Endothelial cell of umbilical vein (primary cell): ENCODE measurements at regions not wholly inside any gene's neighbourhood (a gene's known extent, or its start where the extent isn't known, plus 50 kb on each side); places are given as distances from the start of the nearest gene placed in this dataset.

Experiments used
- BruUV-seq: library from RNA; stranded (reverse); fragments of 400-500 nt; replicated peaks from 2 replicates; lab custom pipeline; 2021; lab: Mats Ljungman, UMichigan
- CTCF ChIA-PET: fragments of 300-600, 350-600 bp; sonication (Branson Sonifier 250); formaldehyde crosslinking; loops from one replicate; lab custom pipeline; 2021; ENCODE audit warnings: antibody characterized with exemption, inconsistent platforms; lab: Charles Lee
- POLR2A ChIA-PET: fragments of 300-600, 350-600 bp; sonication (Branson Sonifier 250); formaldehyde crosslinking; loops from one replicate; lab custom pipeline; 2021; ENCODE audit warnings: antibody characterized with exemption, inconsistent platforms; lab: Charles Lee
- DNase-seq: peaks from one replicate; pipeline ENCODE4 v3.0.0-alpha.2; 2011; ENCODE audit warnings: low read depth, low spot score
- FAIRE-seq: peaks from 2 replicates; lab custom pipeline; 2011; peaks lifted over from hg19 to GRCh38; lab: Jason Lieb, UNC
- H2AFZ ChIP-seq: 2 replicates; pipeline ENCODE4 v1.6.0; 2012; ENCODE audit warnings: low read depth, low read length, control low read depth, inconsistent platforms
- H3K27ac ChIP-seq: 2 replicates; pipeline ENCODE4 v1.5.1; 2011; ENCODE audit warnings: low read depth, mild to moderate bottlenecking, control low read depth, low read length, moderate library complexity; ENCODE audit not compliant: insufficient read depth
- H3K27me3 ChIP-seq, 2 experiments: 2 replicates each; pipeline versions ENCODE4 v1.6.0 to v1.6.1; 2011; ENCODE audit warnings: low read length in 2 of 2, mixed read lengths in 1 of 2; ENCODE audit not compliant: control insufficient read depth in 2 of 2, insufficient read depth in 2 of 2
- H3K36me3 ChIP-seq, 2 experiments: 2 replicates in 1 of 2; 3 replicates in 1 of 2; pipeline ENCODE4 v1.5.1; 2011; ENCODE audit warnings: low read length in 2 of 2, mild to moderate bottlenecking in 1 of 2, moderate library complexity in 1 of 2; ENCODE audit not compliant: control insufficient read depth in 2 of 2, insufficient read depth in 2 of 2; ENCODE audit errors: extremely low read depth in 1 of 2
- H3K4me1 ChIP-seq: 3 replicates; pipeline ENCODE4 v1.5.1; 2011; ENCODE audit warnings: mild to moderate bottlenecking, low read length; ENCODE audit not compliant: control insufficient read depth, insufficient read depth; ENCODE audit errors: extremely low read depth
- H3K4me2 ChIP-seq: 2 replicates; pipeline ENCODE4 v1.6.1; 2011; ENCODE audit warnings: low read length, control low read depth, mixed read lengths; ENCODE audit not compliant: insufficient read depth
- H3K4me3 ChIP-seq, 3 experiments: fragments of 200-600 bp in 1 of 3; sonication (generic), shearing (Covaris generic) in 1 of 3; replicated peaks in 1 of 3; 2 replicates each; pipeline ENCODE4 v1.5.1; 2011 to 2016; ENCODE audit warnings: control low read depth in 3 of 3, low read length in 3 of 3, mild to moderate bottlenecking in 2 of 3, inconsistent platforms in 1 of 3, low read depth in 1 of 3, moderate library complexity in 1 of 3; ENCODE audit not compliant: insufficient read depth in 1 of 3
- H3K79me2 ChIP-seq: 2 replicates; pipeline ENCODE4 v1.6.0; 2012; ENCODE audit warnings: low read length, inconsistent platforms; ENCODE audit not compliant: control insufficient read depth, insufficient read depth
- H3K9ac ChIP-seq: replicated peaks from 2 replicates; pipeline ENCODE3; 2011; ENCODE audit warnings: low read length, control low read depth; ENCODE audit not compliant: insufficient read depth; ENCODE audit errors: extremely low read depth
- H3K9me1 ChIP-seq: replicated peaks from 3 replicates; pipeline ENCODE4 v1.6.0; 2011; ENCODE audit warnings: mild to moderate bottlenecking, low read length; ENCODE audit not compliant: control insufficient read depth, insufficient read depth; ENCODE audit errors: extremely low read depth
- H3K9me3 ChIP-seq: replicated peaks from 2 replicates; pipeline ENCODE4 v1.5.1; 2012; ENCODE audit warnings: low read length, inconsistent platforms; ENCODE audit not compliant: control insufficient read depth, insufficient read depth
- H4K20me1 ChIP-seq: replicated peaks from 2 replicates; pipeline ENCODE3; 2011; ENCODE audit warnings: mild to moderate bottlenecking, low read length; ENCODE audit not compliant: control insufficient read depth, insufficient read depth; ENCODE audit errors: extremely low read depth
- CTCF ChIP-seq, 2 donors: IDR thresholded peaks; 1 replicate in 1 of 2; 2 replicates in 1 of 2; pipeline ENCODE4 v1.5.1; 2011; ENCODE audit warnings: low read length in 2 of 2, mild to moderate bottlenecking in 2 of 2, moderate library complexity in 2 of 2, control low read depth in 1 of 2, inconsistent platforms in 1 of 2, low read depth in 1 of 2; ENCODE audit not compliant: insufficient read depth in 1 of 2; ENCODE audit errors: extremely low read depth in 1 of 2
- EZH2 ChIP-seq: IDR thresholded peaks from 2 replicates; pipeline ENCODE4 v1.6.1; 2012; ENCODE audit warnings: borderline replicate concordance, low read depth, mild to moderate bottlenecking, moderate library complexity, low read length, inconsistent platforms; ENCODE audit not compliant: severe bottlenecking
- FOS ChIP-seq: IDR thresholded peaks from 2 replicates; pipeline ENCODE4 v1.6.1; 2011; ENCODE audit warnings: mild to moderate bottlenecking, low read length, moderate library complexity, borderline replicate concordance; ENCODE audit not compliant: insufficient read depth
- GATA2 ChIP-seq: IDR thresholded peaks from 2 replicates; pipeline ENCODE4 v1.7.0; 2011; ENCODE audit warnings: low read depth, mild to moderate bottlenecking, moderate library complexity, mixed read lengths, low read length; ENCODE audit not compliant: insufficient read length, insufficient read depth
- JUN ChIP-seq: IDR thresholded peaks from 2 replicates; pipeline ENCODE4 v1.6.1; 2011; ENCODE audit warnings: borderline replicate concordance, low read depth; ENCODE audit not compliant: insufficient read length, insufficient read depth
- MAX ChIP-seq: IDR thresholded peaks from 2 replicates; pipeline ENCODE4 v1.6.1; 2011; ENCODE audit not compliant: insufficient read depth, insufficient read length
- MYC ChIP-seq: IDR thresholded peaks from one replicate; pipeline ENCODE4 v1.6.1; 2011; ENCODE audit warnings: mild to moderate bottlenecking, low read depth, low read length
- POLR2A ChIP-seq: IDR thresholded peaks from 2 replicates; pipeline ENCODE4 v1.6.1; 2012; ENCODE audit warnings: low read depth, mild to moderate bottlenecking, control low read depth, low read length
- POLR2AphosphoS5 ChIP-seq: IDR thresholded peaks from 2 replicates; pipeline ENCODE4 v1.6.1; 2012; ENCODE audit warnings: low read depth, mild to moderate bottlenecking, control low read depth, low read length, moderate library complexity; ENCODE audit not compliant: insufficient read depth
- dilution Hi-C: fragments of 300-500 bp; cut with MboI; formaldehyde crosslinking; loops from one replicate; pipeline ENCODE4 v1.15.0; 2019; ENCODE audit warnings: low sequenced_read_pairs; ENCODE audit not compliant: extremely low pct_ligation_motif_present
- intact Hi-C: fragments of 100-400 bp; cut with micrococcal nuclease; formaldehyde crosslinking; loops from one replicate; pipeline ENCODE4 v1.10.0; 2022

- H3K27ac ChIP-seq = no peak overlapping the region
- no peaks in the 10 kb centered on the region for H3K36me3 ChIP-seq
- no peak overlapping the region for H3K9ac ChIP-seq
- dilution Hi-C loops (no loop called here), intact Hi-C loops (no loop called here)
- H2AFZ ChIP-seq = no peak overlapping the region
- TF ChIP-seq MYC (no peak), MAX (no peak), EZH2 (no peak), FOS (no peak), POLR2A (no peak), POLR2AphosphoS5 (no peak), CTCF (IDR thresholded peaks at IDR 0.05; ENCODE audit: extremely low read depth in 1 of 2, insufficient read depth in 1 of 2, low read depth in 1 of 2, low read length in 2 of 2) (no peak), JUN (no peak), GATA2 (no peak)
- no peaks in the 10 kb centered on the region for H3K79me2 ChIP-seq
- FAIRE-seq = no peak
- peaks cover 7% of the 10 kb centered on the region for H3K9me3 ChIP-seq
- no peaks in the 10 kb centered on the region for H3K27me3 ChIP-seq
- POLR2A ChIA-PET = no interaction called here
- CTCF ChIA-PET = no interaction called here
- no TSS peak for BruUV-seq
- H3K4me3 ChIP-seq = no peak overlapping the region
- no peak overlapping the region for H3K4me2 ChIP-seq
- H4K20me1 ChIP-seq = no peaks in the 10 kb centered on the region
- H3K9me1 ChIP-seq = no peaks in the 10 kb centered on the region
- no peak for DNase-seq
- H3K4me1 ChIP-seq = no peaks in the 10 kb centered on the region
These were observed 1210.4 kb downstream of the ADGRL3 start for GRCh38 chr4:62410371-62411003.
